ENCODE measurements at regions not wholly inside any gene's neighbourhood (a gene's known extent, or its start where the extent isn't known, plus 50 kb on each side); places are given as distances from the start of the nearest gene placed in this dataset.

DNA sequence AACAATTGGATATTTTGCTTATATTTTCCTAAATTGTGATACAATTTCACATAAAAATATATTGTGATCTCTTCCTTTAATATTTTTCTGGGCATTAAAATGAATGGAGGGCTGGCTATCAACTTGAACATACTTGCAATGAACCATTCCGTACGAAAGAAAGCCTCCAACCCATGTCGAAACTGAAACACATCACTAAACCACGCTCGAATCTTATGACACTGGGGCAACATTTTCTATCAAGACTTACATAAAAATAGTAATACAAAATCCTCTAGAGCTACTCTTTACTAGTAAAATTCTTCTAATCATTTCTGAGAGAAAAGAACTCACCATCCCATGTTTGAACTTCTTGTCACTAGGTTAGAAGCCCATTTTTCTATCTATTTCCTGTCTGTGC lies 132.8 kb upstream of the DOK6 start:
- TF ChIP-seq, protein P1, sequence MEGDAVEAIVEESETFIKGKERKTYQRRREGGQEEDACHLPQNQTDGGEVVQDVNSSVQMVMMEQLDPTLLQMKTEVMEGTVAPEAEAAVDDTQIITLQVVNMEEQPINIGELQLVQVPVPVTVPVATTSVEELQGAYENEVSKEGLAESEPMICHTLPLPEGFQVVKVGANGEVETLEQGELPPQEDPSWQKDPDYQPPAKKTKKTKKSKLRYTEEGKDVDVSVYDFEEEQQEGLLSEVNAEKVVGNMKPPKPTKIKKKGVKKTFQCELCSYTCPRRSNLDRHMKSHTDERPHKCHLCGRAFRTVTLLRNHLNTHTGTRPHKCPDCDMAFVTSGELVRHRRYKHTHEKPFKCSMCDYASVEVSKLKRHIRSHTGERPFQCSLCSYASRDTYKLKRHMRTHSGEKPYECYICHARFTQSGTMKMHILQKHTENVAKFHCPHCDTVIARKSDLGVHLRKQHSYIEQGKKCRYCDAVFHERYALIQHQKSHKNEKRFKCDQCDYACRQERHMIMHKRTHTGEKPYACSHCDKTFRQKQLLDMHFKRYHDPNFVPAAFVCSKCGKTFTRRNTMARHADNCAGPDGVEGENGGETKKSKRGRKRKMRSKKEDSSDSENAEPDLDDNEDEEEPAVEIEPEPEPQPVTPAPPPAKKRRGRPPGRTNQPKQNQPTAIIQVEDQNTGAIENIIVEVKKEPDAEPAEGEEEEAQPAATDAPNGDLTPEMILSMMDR (conservative IDR thresholded peaks at IDR 0.05) = no peak
- no peak for TF ChIP-seq ZFX (IDR thresholded peaks at IDR 0.05)
